Transverse colon (tissue), 4 donors: ENCODE measurements at regions not wholly inside any gene's neighbourhood (a gene's known extent, or its start where the extent isn't known, plus 50 kb on each side); places are given as distances from the start of the nearest gene placed in this dataset.

Experiments
- DNase-seq: peaks from one replicate; pipeline ENCODE4 v3.0.0-alpha.2; 2019
- H3K27ac ChIP-seq, 4 donors: fragments of 200-600 bp; sonication (generic); 2 replicates each; pipeline ENCODE4 v1.5.1; 2016 to 2018; ENCODE audit warnings: inconsistent platforms in 4 of 4
- H3K27me3 ChIP-seq: fragments of 200-600 bp; sonication (generic); 2 replicates; pipeline ENCODE4 v1.5.1; 2017; ENCODE audit warnings: inconsistent platforms
- H3K36me3 ChIP-seq, 4 donors: fragments of 200-600 bp; sonication (generic); 2 replicates each; pipeline ENCODE4 v1.5.1; 2017 to 2019; ENCODE audit warnings: inconsistent platforms in 4 of 4
- H3K4me1 ChIP-seq, 4 donors: fragments of 200-600 bp; sonication (generic); 2 replicates each; pipeline ENCODE4 v1.5.1; 2017 to 2020; ENCODE audit warnings: inconsistent platforms in 4 of 4
- H3K4me3 ChIP-seq, 4 donors: fragments of 200-600 bp; sonication (generic); 1 replicate in 1 of 4; 2 replicates in 3 of 4; pipeline versions ENCODE4 v1.5.1 to v1.6.1; 2017 to 2019; ENCODE audit warnings: inconsistent platforms in 4 of 4
- H3K9me3 ChIP-seq, 2 donors: fragments of 200-600 bp; sonication (generic); 2 replicates each; pipeline ENCODE4 v1.5.1; 2017 to 2019; ENCODE audit warnings: inconsistent platforms in 2 of 2
- EP300 ChIP-seq: sonication (generic); formaldehyde crosslinking; IDR thresholded peaks from one replicate; pipeline ENCODE4 v1.6.1; 2017; ENCODE audit warnings: antibody characterized with exemption, low read depth
- POLR2A ChIP-seq: fragments of 450-650 bp; IDR thresholded peaks from one replicate; pipeline ENCODE4 v1.6.1; 2016; ENCODE audit warnings: antibody characterized with exemption, mild to moderate bottlenecking, moderate library complexity
- POLR2AphosphoS5 ChIP-seq, 3 donors: sonication (generic); formaldehyde crosslinking; IDR thresholded peaks; one replicate each; pipeline ENCODE4 v1.6.1; 2016; ENCODE audit warnings: antibody characterized with exemption in 3 of 3
- WGBS, 2 donors: methylation state at CpG; one replicate each; pipeline ENCODE4 v1.1.5; 2018; ENCODE audit warnings: low coverage in 1 of 2; 5-methylcytosine and 5-hydroxymethylcytosine counted together
- in situ Hi-C, 4 donors: fragments of 200-750 bp; cut with MboI; loops; one replicate each; pipeline versions ENCODE4 v1.15.0 to v1.15.1; 2017; ENCODE audit warnings: low sequenced_read_pairs in 3 of 4, low pct_ligation_motif_present in 1 of 4, low pct_unique_long_range_greater_than_20kb in 1 of 4
- intact Hi-C: fragments of 100-400 bp; cut with DNase I; formaldehyde crosslinking; loops from one replicate; pipeline ENCODE4 v1.15.1; 2023; ENCODE audit warnings: low total_unique reads
- TF ChIP-seq, protein P1 (sequence below), 5 experiments: fragments of 200-600 bp in 3 of 5; fragments of 450-650 bp in 2 of 5; sonication (generic) in 3 of 5; IDR thresholded peaks; 1 replicate in 2 of 5; 2 replicates in 3 of 5; pipeline ENCODE4 v1.5.1; 2016 to 2017; ENCODE audit warnings: antibody characterized with exemption in 5 of 5, inconsistent platforms in 3 of 5, mild to moderate bottlenecking in 2 of 5, moderate library complexity in 1 of 5

DNA sequence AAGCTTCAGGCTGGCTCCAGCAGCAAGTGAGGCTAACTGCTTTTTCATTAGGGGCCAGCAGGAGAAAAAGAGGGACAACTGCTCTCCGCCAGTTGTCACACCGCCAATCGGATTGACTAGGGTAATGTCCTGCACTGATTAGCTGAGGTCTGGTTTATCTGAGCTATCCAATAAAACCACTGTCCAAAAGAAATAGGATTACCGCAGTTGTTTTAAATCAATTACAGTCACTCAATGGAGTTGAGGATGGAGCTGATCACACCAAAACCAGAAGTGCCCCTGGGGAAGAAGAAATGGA is 351.4 kb upstream of the NPVF start:
- no peak for DNase-seq
- intact Hi-C loops, result no loop called here
- peak overlapping the region; percentile 40 to 82 (median 70) for H3K27ac ChIP-seq
- TF ChIP-seq, protein P1, sequence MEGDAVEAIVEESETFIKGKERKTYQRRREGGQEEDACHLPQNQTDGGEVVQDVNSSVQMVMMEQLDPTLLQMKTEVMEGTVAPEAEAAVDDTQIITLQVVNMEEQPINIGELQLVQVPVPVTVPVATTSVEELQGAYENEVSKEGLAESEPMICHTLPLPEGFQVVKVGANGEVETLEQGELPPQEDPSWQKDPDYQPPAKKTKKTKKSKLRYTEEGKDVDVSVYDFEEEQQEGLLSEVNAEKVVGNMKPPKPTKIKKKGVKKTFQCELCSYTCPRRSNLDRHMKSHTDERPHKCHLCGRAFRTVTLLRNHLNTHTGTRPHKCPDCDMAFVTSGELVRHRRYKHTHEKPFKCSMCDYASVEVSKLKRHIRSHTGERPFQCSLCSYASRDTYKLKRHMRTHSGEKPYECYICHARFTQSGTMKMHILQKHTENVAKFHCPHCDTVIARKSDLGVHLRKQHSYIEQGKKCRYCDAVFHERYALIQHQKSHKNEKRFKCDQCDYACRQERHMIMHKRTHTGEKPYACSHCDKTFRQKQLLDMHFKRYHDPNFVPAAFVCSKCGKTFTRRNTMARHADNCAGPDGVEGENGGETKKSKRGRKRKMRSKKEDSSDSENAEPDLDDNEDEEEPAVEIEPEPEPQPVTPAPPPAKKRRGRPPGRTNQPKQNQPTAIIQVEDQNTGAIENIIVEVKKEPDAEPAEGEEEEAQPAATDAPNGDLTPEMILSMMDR (IDR thresholded peaks at IDR 0.05), result no peak
- TF ChIP-seq POLR2AphosphoS5 (IDR thresholded peaks at IDR 0.05) (no peak), POLR2A (no peak), EP300 (no peak)
- no peaks in the 10 kb centered on the region for H3K36me3 ChIP-seq
- WGBS, 2 donors, result 69% methylated on average over 4 of the region's 4 CpGs; no CpG with 5 or more reads in 1 of the 2 donors
- no peaks in the 10 kb centered on the region for H3K9me3 ChIP-seq
- in situ Hi-C loops, result no loop called here
- peaks cover 3 to 35% (median 23%) of the 10 kb centered on the region in 4 donors for H3K4me1 ChIP-seq
- H3K27me3 ChIP-seq, result no peaks in the 10 kb centered on the region
- no peak overlapping the region for H3K4me3 ChIP-seq

DNA sequence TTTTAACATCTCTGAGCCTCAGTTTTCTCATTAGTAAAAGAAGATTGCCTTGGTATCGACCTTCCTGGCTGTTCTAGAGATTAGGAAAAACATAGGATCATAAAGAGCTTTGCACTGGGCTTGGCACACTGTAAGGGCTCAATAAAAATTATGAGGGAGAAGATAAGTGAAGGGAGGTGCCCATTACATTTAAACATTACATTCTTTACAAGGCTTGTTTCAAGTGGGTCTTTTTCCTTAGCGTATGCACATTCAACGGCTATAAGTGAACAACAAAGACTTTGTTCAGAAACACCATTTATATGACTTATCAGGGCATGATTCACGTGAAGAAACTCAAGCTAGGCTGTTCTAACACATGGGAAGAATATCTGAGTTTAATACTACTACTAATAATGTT is 351.9 kb upstream of the NPVF start:
- H3K36me3 ChIP-seq, result no peaks in the 10 kb centered on the region
- no peak for DNase-seq
- in situ Hi-C loops, result no loop called here
- H3K9me3 ChIP-seq, result no peaks in the 10 kb centered on the region
- H3K27me3 ChIP-seq, result no peaks in the 10 kb centered on the region
- H3K27ac ChIP-seq, result peak overlapping the region; percentile 56 to 82 (median 70)
- intact Hi-C loops, result no loop called here
- TF ChIP-seq EP300 (no peak), POLR2AphosphoS5 (IDR thresholded peaks at IDR 0.05) (no peak), POLR2A (no peak)
- TF ChIP-seq, protein P1 (IDR thresholded peaks at IDR 0.05), result no peak
- no peak overlapping the region for H3K4me3 ChIP-seq
- WGBS, 2 donors, result 34 to 45% methylated on average over 4 of the region's 4 CpGs
- H3K4me1 ChIP-seq, result peaks cover 3 to 35% (median 23%) of the 10 kb centered on the region in 4 donors

DNA sequence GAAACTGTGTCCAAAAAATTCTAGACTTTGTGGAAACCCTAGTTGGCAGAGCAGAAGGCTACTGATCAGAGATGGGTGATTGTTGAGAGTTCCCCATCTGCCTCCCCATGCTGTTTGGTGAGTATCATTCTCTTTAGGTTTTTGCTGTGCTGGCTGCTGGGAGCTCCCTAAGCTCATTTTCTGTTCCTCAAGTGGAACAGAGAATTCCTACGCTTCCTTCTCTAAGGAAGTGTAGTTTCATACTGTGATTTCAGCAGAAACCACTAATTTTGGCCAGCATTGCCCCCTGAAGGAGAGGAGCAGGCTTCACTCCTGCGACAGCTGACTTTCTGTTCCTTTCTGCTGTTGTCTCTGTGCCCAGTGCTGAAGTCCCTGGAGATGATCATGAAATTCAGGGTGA is 355.3 kb upstream of the NPVF start:
- H3K9me3 ChIP-seq, result no peaks in the 10 kb centered on the region
- in situ Hi-C loops, result no loop called here
- TF ChIP-seq, protein P1 (IDR thresholded peaks at IDR 0.05), result no peak
- TF ChIP-seq POLR2AphosphoS5 (IDR thresholded peaks at IDR 0.05) (no peak), EP300 (no peak), POLR2A (no peak)
- no peak for DNase-seq
- no peak overlapping the region for H3K4me3 ChIP-seq
- no peaks in the 10 kb centered on the region for H3K27me3 ChIP-seq
- WGBS, 2 donors, result 87 to 100% methylated on average over 1 to 2 of the region's 2 CpGs
- no peaks in the 10 kb centered on the region for H3K36me3 ChIP-seq
- no peak overlapping the region for H3K27ac ChIP-seq
- H3K4me1 ChIP-seq, result peaks cover 3 to 29% (median 19%) of the 10 kb centered on the region in 4 donors
- intact Hi-C loops, result no loop called here

DNA sequence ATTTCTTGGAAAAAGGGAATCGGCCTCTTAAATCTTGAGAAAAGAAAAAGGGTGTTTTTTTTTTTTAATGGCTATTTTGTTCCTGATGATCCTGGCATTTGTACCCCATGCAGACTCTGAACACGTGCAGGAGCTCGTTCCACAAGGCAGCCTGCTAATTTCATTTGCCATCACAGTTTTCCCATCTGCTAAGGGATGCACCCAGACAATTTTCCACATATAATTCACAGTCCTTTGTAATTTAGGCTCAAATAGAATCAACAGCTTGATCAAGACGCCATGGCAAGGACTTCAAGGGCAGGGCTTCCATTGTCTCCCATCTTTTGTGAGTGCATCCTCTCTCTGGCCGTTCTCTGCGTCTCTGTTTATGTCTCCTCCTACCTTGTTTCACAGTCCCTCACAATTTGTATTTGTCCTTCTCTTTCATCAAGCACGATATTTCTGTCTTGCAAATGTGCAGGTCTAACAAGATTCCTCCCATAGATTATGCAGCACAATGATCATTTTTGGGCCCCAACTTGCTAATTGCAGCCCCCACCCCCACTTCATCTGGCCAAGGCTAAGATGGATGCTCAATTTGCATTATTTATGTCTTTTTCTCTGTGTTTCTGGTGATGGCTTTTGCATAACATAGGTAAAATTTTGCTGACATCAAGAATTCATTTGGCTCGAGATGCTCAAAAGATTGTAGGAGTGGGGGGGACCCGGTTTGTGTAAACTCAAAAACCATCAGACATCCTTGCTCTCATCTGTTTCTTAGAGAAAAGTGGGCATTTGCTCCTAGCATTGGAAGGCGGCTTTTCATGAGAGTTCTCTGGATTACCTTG is 356.0 kb upstream of the NPVF start:
- no peaks in the 10 kb centered on the region for H3K27me3 ChIP-seq
- no peak for DNase-seq
- intact Hi-C loops, result no loop called here
- H3K27ac ChIP-seq, result no peak overlapping the region
- no peaks in the 10 kb centered on the region for H3K36me3 ChIP-seq
- WGBS, 2 donors, result 79 to 88% methylated on average over 9 to 10 of the region's 10 CpGs
- TF ChIP-seq EP300, result no peak
- no peak for TF ChIP-seq POLR2A
- no peak for TF ChIP-seq POLR2AphosphoS5 (IDR thresholded peaks at IDR 0.05)
- TF ChIP-seq, protein P1 (IDR thresholded peaks at IDR 0.05), result no peak
- H3K4me1 ChIP-seq, result peaks cover 3 to 23% (median 14%) of the 10 kb centered on the region in 4 donors
- no peak overlapping the region for H3K4me3 ChIP-seq
- in situ Hi-C loops, result no loop called here
- no peaks in the 10 kb centered on the region for H3K9me3 ChIP-seq
